Tibial nerve (tissue), 4 donors: ENCODE measurements at regions not wholly inside any gene's neighbourhood (a gene's known extent, or its start where the extent isn't known, plus 50 kb on each side); places are given as distances from the start of the nearest gene placed in this dataset.

ENCODE experiments used
- DNase-seq, 2 donors: peaks; one replicate each; pipeline ENCODE4 v3.0.0-alpha.2; 2019; ENCODE audit warnings: low spot score in 2 of 2
- H3K27ac ChIP-seq, 4 donors: fragments of 200-600 bp; sonication (generic) in 3 of 4; one replicate each; pipeline ENCODE4 v1.5.1; 2017 to 2019; ENCODE audit warnings: mild to moderate bottlenecking in 1 of 4
- H3K27me3 ChIP-seq, 2 donors: fragments of 200-600 bp; sonication (generic) in 1 of 2; one replicate each; pipeline versions ENCODE4 v1.5.1 to v1.6.0; 2017 to 2019
- H3K36me3 ChIP-seq, 3 donors: fragments of 200-600 bp; sonication (generic); one replicate each; pipeline ENCODE4 v1.5.1; 2018 to 2019
- H3K4me1 ChIP-seq, 4 donors: fragments of 200-600 bp; sonication (generic) in 3 of 4; one replicate each; pipeline ENCODE4 v1.5.1; 2017 to 2019
- H3K4me3 ChIP-seq, 4 donors: fragments of 200-600 bp; sonication (generic) in 3 of 4; one replicate each; pipeline ENCODE4 v1.5.1; 2017 to 2019; ENCODE audit warnings: mild to moderate bottlenecking in 1 of 4, moderate library complexity in 1 of 4
- H3K9me3 ChIP-seq, 4 donors: fragments of 200-600 bp; sonication (generic) in 3 of 4; one replicate each; pipeline ENCODE4 v1.5.1; 2017 to 2019
- EP300 ChIP-seq, 2 donors: sonication (generic); formaldehyde crosslinking; IDR thresholded peaks; one replicate each; pipeline ENCODE4 v1.6.1; 2017; ENCODE audit warnings: antibody characterized with exemption in 2 of 2, mild to moderate bottlenecking in 1 of 2
- POLR2A ChIP-seq, 2 donors: fragments of 450-650 bp; IDR thresholded peaks; one replicate each; pipeline ENCODE4 v1.6.1; 2017; ENCODE audit warnings: antibody characterized with exemption in 2 of 2, mild to moderate bottlenecking in 2 of 2, moderate library complexity in 2 of 2
- WGBS, 2 donors: methylation state at CpG; one replicate each; pipeline ENCODE4 v1.1.5; 2018; 5-methylcytosine and 5-hydroxymethylcytosine counted together
- TF ChIP-seq, protein P1 (sequence below), 5 experiments: fragments of 200-600 bp in 3 of 5; fragments of 450-650 bp in 2 of 5; sonication (generic) in 3 of 5; IDR thresholded peaks; one replicate each; pipeline ENCODE4 v1.5.1; 2016 to 2019; ENCODE audit warnings: antibody characterized with exemption in 5 of 5, mild to moderate bottlenecking in 3 of 5, moderate library complexity in 2 of 5

DNA sequence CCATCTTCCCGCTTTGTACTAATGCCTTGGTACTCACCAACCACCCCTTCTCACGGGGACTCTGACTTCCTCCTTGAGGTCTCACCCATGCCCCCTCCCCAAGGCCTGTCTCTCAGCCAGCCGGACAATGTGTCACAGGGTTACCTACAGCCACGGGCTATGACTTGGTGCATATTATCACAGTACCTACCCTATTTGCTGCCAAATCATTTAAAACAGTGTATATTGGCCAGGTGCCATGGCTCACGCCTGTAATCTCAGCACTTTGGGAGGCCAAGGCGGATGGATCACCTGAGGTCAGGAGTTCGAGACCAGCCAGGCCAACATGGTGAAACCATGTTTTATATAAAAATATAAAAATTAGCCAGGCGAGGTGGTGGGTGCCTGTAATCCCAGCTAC lies 93.4 kb upstream of the TBL1XR1 start:
- DNase-seq, result no peak
- 84 to 87% methylated on average over 8 of the region's 8 CpGs for WGBS, 2 donors
- H3K4me1 ChIP-seq, result no peaks in the 10 kb centered on the region
- no peak overlapping the region for H3K4me3 ChIP-seq
- H3K9me3 ChIP-seq, result no peaks in the 10 kb centered on the region
- H3K36me3 ChIP-seq, result no peaks in the 10 kb centered on the region
- TF ChIP-seq, protein P1, sequence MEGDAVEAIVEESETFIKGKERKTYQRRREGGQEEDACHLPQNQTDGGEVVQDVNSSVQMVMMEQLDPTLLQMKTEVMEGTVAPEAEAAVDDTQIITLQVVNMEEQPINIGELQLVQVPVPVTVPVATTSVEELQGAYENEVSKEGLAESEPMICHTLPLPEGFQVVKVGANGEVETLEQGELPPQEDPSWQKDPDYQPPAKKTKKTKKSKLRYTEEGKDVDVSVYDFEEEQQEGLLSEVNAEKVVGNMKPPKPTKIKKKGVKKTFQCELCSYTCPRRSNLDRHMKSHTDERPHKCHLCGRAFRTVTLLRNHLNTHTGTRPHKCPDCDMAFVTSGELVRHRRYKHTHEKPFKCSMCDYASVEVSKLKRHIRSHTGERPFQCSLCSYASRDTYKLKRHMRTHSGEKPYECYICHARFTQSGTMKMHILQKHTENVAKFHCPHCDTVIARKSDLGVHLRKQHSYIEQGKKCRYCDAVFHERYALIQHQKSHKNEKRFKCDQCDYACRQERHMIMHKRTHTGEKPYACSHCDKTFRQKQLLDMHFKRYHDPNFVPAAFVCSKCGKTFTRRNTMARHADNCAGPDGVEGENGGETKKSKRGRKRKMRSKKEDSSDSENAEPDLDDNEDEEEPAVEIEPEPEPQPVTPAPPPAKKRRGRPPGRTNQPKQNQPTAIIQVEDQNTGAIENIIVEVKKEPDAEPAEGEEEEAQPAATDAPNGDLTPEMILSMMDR (IDR thresholded peaks at IDR 0.05), result no peak
- TF ChIP-seq EP300 (IDR thresholded peaks at IDR 0.05), result no peak
- TF ChIP-seq POLR2A (IDR thresholded peaks at IDR 0.05), result no peak
- no peak overlapping the region for H3K27ac ChIP-seq
- H3K27me3 ChIP-seq, result no peaks in the 10 kb centered on the region

GRCh38 chr3:177294221-177294620 lies 96.9 kb upstream of the TBL1XR1 start:
- Histone ChIP-seq H3K36me3 (no peaks in the 10 kb centered on the region), H3K4me1 (no peaks in the 10 kb centered on the region), H3K27ac (peak overlapping the region in 1 of 4 donors; percentile 40), H3K27me3 (no peaks in the 10 kb centered on the region), H3K4me3 (no peak overlapping the region), H3K9me3 (no peaks in the 10 kb centered on the region)
- WGBS, 2 donors, result 67 to 83% methylated on average over 4 of the region's 4 CpGs
- TF ChIP-seq EP300 (IDR thresholded peaks at IDR 0.05), result no peak
- TF ChIP-seq POLR2A (IDR thresholded peaks at IDR 0.05), result no peak
- TF ChIP-seq, protein P1 (IDR thresholded peaks at IDR 0.05), result no peak
- peak in 1 of 2 donors; percentile 37 for DNase-seq

- peak overlapping the region in 1 of 4 donors; percentile 40 for H3K27ac ChIP-seq
- no peaks in the 10 kb centered on the region for H3K27me3 ChIP-seq
- TF ChIP-seq EP300 (IDR thresholded peaks at IDR 0.05), result no peak
- TF ChIP-seq POLR2A (IDR thresholded peaks at IDR 0.05), result no peak
- TF ChIP-seq, protein P1 (IDR thresholded peaks at IDR 0.05), result no peak
- H3K9me3 ChIP-seq, result no peaks in the 10 kb centered on the region
- H3K4me1 ChIP-seq, result peaks cover 0 to 5% (median 0%) of the 10 kb centered on the region in 4 donors
- no peak overlapping the region for H3K4me3 ChIP-seq
- H3K36me3 ChIP-seq, result no peaks in the 10 kb centered on the region
- WGBS, 2 donors, result 76 to 86% methylated on average over 2 of the region's 2 CpGs
- DNase-seq, result no peak
These were observed 97.8 kb upstream of the TBL1XR1 start for GRCh38 chr3:177295116-177295515.

DNA sequence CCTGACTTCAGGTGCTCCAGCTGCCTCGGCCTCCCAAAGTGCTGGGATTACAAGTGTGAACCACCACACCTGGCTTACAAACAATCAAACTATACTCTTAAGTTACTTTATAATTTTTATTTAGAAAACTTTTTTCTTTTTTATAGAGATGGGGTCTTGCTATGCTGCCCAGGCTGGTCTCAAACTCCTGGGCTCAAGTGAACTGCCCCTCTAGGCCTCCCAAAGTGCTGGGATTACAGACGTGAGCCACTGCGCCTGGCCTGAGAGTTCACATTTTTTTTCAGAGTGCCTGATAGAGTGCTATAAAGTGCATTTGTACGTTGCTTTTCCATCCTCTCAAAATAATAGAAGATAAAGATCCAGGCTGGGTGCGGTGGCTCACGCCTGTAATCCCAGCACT lies 102.0 kb upstream of the TBL1XR1 start:
- 91 to 93% methylated on average over 6 of the region's 6 CpGs for WGBS, 2 donors
- no peaks in the 10 kb centered on the region for H3K27me3 ChIP-seq
- H3K36me3 ChIP-seq, result no peaks in the 10 kb centered on the region
- peaks cover 0 to 11% (median 0%) of the 10 kb centered on the region in 4 donors for H3K4me1 ChIP-seq
- no peak for TF ChIP-seq EP300 (IDR thresholded peaks at IDR 0.05)
- no peak for TF ChIP-seq POLR2A (IDR thresholded peaks at IDR 0.05)
- TF ChIP-seq, protein P1 (IDR thresholded peaks at IDR 0.05), result no peak
- peak overlapping the region in 1 of 4 donors; percentile 35 for H3K27ac ChIP-seq
- no peak for DNase-seq
- H3K4me3 ChIP-seq, result no peak overlapping the region
- no peaks in the 10 kb centered on the region for H3K9me3 ChIP-seq

- Histone ChIP-seq H3K27ac (peak overlapping the region in 2 of 4 donors; percentile 33 to 50), H3K4me1 (peaks cover 0 to 11% (median 0%) of the 10 kb centered on the region in 4 donors), H3K9me3 (no peaks in the 10 kb centered on the region), H3K4me3 (no peak overlapping the region), H3K36me3 (no peaks in the 10 kb centered on the region), H3K27me3 (no peaks in the 10 kb centered on the region)
- no peak for TF ChIP-seq POLR2A (IDR thresholded peaks at IDR 0.05)
- TF ChIP-seq EP300 (IDR thresholded peaks at IDR 0.05), result no peak
- TF ChIP-seq, protein P1 (IDR thresholded peaks at IDR 0.05), result no peak
- 40 to 47% methylated on average over 12 of the region's 12 CpGs for WGBS, 2 donors
- no peak for DNase-seq
These were observed 103.0 kb upstream of the TBL1XR1 start for GRCh38 chr3:177300039-177300833.
